Activated naive CD8-positive, alpha-beta T cell treated with anti-CD3 and anti-CD28 coated beads, Interleukin-2, amount 10 ng/mL, durations not matched to agents 7 days and 5 days (primary cell): ENCODE measurements at regions not wholly inside any gene's neighbourhood (a gene's known extent, or its start where the extent isn't known, plus 50 kb on each side); places are given as distances from the start of the nearest gene placed in this dataset.

Experiments
- ATAC-seq: fragments of 150-1000 bp; cut with Tn5 transposase; one replicate; pipeline ENCODE4 v1.10.0; 2021; ENCODE audit warnings: low read depth, moderate library complexity
- POLR2A ChIA-PET: fragments of 350-600 bp; sonication (Branson Sonifier 250); formaldehyde crosslinking; loops from one replicate; lab custom pipeline; 2021; ENCODE audit warnings: antibody characterized with exemption; lab: Charles Lee
- DNase-seq: peaks from one replicate; pipeline ENCODE4 v3.0.0; 2021
- H3K27ac Mint-ChIP-seq: one replicate; pipeline ENCODE4 v1.8.0; 2022; ENCODE audit warnings: mild to moderate bottlenecking, mixed read lengths
- H3K27me3 Mint-ChIP-seq: one replicate; pipeline ENCODE4 v1.8.0; 2022; ENCODE audit warnings: mild to moderate bottlenecking, moderate library complexity, mixed read lengths
- H3K36me3 Mint-ChIP-seq: one replicate; pipeline ENCODE4 v1.8.0; 2021; ENCODE audit warnings: mild to moderate bottlenecking, mixed read lengths
- H3K4me1 Mint-ChIP-seq: one replicate; pipeline ENCODE4 v1.8.0; 2021; ENCODE audit warnings: mixed read lengths
- H3K4me3 Mint-ChIP-seq: one replicate; pipeline ENCODE4 v1.8.0; 2022; ENCODE audit warnings: mild to moderate bottlenecking, moderate library complexity, mixed read lengths
- H3K9me3 Mint-ChIP-seq: one replicate; pipeline ENCODE4 v1.8.0; 2021; ENCODE audit warnings: mixed read lengths

GRCh38 chr16:80324371-80324770, 216.4 kb upstream of the DYNLRB2 start:
- no peak for ATAC-seq
- no peak for DNase-seq
- Mint-ChIP-seq H3K27ac (no peak overlapping the region), H3K27me3 (peaks cover 7% of the 10 kb centered on the region), H3K4me1 (no peaks in the 10 kb centered on the region), H3K36me3 (no peaks in the 10 kb centered on the region), H3K9me3 (no peaks in the 10 kb centered on the region), H3K4me3 (no peak overlapping the region)
- POLR2A ChIA-PET: no interaction called here

- POLR2A ChIA-PET: no interaction called here
- no peak for ATAC-seq
- Mint-ChIP-seq H3K27ac (no peak overlapping the region), H3K27me3 (peaks cover 7% of the 10 kb centered on the region), H3K36me3 (no peaks in the 10 kb centered on the region), H3K9me3 (no peaks in the 10 kb centered on the region), H3K4me3 (no peak overlapping the region), H3K4me1 (no peaks in the 10 kb centered on the region)
- DNase-seq: no peak
Measured at GRCh38 chr16:80323808-80324195, 217.0 kb upstream of the DYNLRB2 start.

- DNase-seq: no peak
- POLR2A ChIA-PET: no interaction called here
- Mint-ChIP-seq H3K9me3 (peaks cover 1% of the 10 kb centered on the region), H3K27ac (no peak overlapping the region), H3K4me1 (no peaks in the 10 kb centered on the region), H3K36me3 (no peaks in the 10 kb centered on the region), H3K4me3 (no peak overlapping the region), H3K27me3 (peaks cover 5% of the 10 kb centered on the region)
- no peak for ATAC-seq
Measured at GRCh38 chr16:80323187-80323807, 217.5 kb upstream of the DYNLRB2 start.

- Mint-ChIP-seq H3K4me3 (no peak overlapping the region), H3K36me3 (no peaks in the 10 kb centered on the region), H3K9me3 (peaks cover 1% of the 10 kb centered on the region), H3K4me1 (no peaks in the 10 kb centered on the region), H3K27ac (no peak overlapping the region), H3K27me3 (peaks cover 9% of the 10 kb centered on the region)
- POLR2A ChIA-PET: no interaction called here
- no peak for DNase-seq
- ATAC-seq: no peak
Measured at GRCh38 chr16:80319181-80319580, 221.6 kb upstream of the DYNLRB2 start.

- H3K27ac Mint-ChIP-seq: no peak overlapping the region
- H3K9me3 Mint-ChIP-seq: peaks cover 1% of the 10 kb centered on the region
- H3K27me3 Mint-ChIP-seq: peaks cover 9% of the 10 kb centered on the region
- ATAC-seq (no peak), DNase-seq (no peak)
- no peaks in the 10 kb centered on the region for H3K4me1 Mint-ChIP-seq
- no peak overlapping the region for H3K4me3 Mint-ChIP-seq
- POLR2A ChIA-PET: no interaction called here
- H3K36me3 Mint-ChIP-seq: no peaks in the 10 kb centered on the region
Measured at GRCh38 chr16:80318107-80318506, 222.7 kb upstream of the DYNLRB2 start.

- Mint-ChIP-seq H3K9me3 (peaks cover 1% of the 10 kb centered on the region), H3K27ac (no peak overlapping the region), H3K4me1 (no peaks in the 10 kb centered on the region), H3K4me3 (no peak overlapping the region), H3K27me3 (peaks cover 9% of the 10 kb centered on the region), H3K36me3 (no peaks in the 10 kb centered on the region)
- no peak for ATAC-seq
- POLR2A ChIA-PET: no interaction called here
- DNase-seq: no peak
Measured at GRCh38 chr16:80317599-80318037, 223.2 kb upstream of the DYNLRB2 start.

GRCh38 chr16:80317116-80317515, 223.7 kb upstream of the DYNLRB2 start:
- no peak for ATAC-seq
- Mint-ChIP-seq H3K36me3 (no peaks in the 10 kb centered on the region), H3K27me3 (peaks cover 9% of the 10 kb centered on the region), H3K9me3 (peaks cover 1% of the 10 kb centered on the region), H3K4me3 (no peak overlapping the region), H3K27ac (no peak overlapping the region), H3K4me1 (no peaks in the 10 kb centered on the region)
- no peak for DNase-seq
- POLR2A ChIA-PET: no interaction called here

GRCh38 chr16:80314042-80314441, 226.8 kb upstream of the DYNLRB2 start:
- Mint-ChIP-seq H3K4me3 (no peak overlapping the region), H3K27ac (no peak overlapping the region), H3K9me3 (peaks cover 1% of the 10 kb centered on the region), H3K36me3 (no peaks in the 10 kb centered on the region), H3K4me1 (no peaks in the 10 kb centered on the region), H3K27me3 (peaks cover 6% of the 10 kb centered on the region)
- ATAC-seq (no peak), DNase-seq (no peak)
- POLR2A ChIA-PET: no interaction called here

GRCh38 chr16:80309178-80309577, 231.6 kb upstream of the DYNLRB2 start:
- no peak overlapping the region for H3K27ac Mint-ChIP-seq
- ATAC-seq: no peak
- H3K4me3 Mint-ChIP-seq: no peak overlapping the region
- POLR2A ChIA-PET: no interaction called here
- H3K36me3 Mint-ChIP-seq: no peaks in the 10 kb centered on the region
- no peaks in the 10 kb centered on the region for H3K4me1 Mint-ChIP-seq
- peaks cover 4% of the 10 kb centered on the region for H3K27me3 Mint-ChIP-seq
- H3K9me3 Mint-ChIP-seq: no peaks in the 10 kb centered on the region
- DNase-seq: no peak

GRCh38 chr16:80305410-80305809, 235.4 kb upstream of the DYNLRB2 start:
- ATAC-seq (no peak), DNase-seq (no peak)
- Mint-ChIP-seq H3K4me1 (no peaks in the 10 kb centered on the region), H3K4me3 (no peak overlapping the region), H3K36me3 (no peaks in the 10 kb centered on the region), H3K9me3 (no peaks in the 10 kb centered on the region), H3K27ac (no peak overlapping the region), H3K27me3 (peaks cover 4% of the 10 kb centered on the region)
- POLR2A ChIA-PET: no interaction called here

- ATAC-seq (no peak), DNase-seq (no peak)
- Mint-ChIP-seq H3K27me3 (peaks cover 4% of the 10 kb centered on the region), H3K9me3 (no peaks in the 10 kb centered on the region), H3K27ac (no peak overlapping the region), H3K4me3 (no peak overlapping the region), H3K4me1 (no peaks in the 10 kb centered on the region), H3K36me3 (no peaks in the 10 kb centered on the region)
- POLR2A ChIA-PET: no interaction called here
Measured at GRCh38 chr16:80303691-80304090, 237.1 kb upstream of the DYNLRB2 start.

- POLR2A ChIA-PET: no interaction called here
- Mint-ChIP-seq H3K27me3 (peaks cover 5% of the 10 kb centered on the region), H3K9me3 (no peaks in the 10 kb centered on the region), H3K36me3 (no peaks in the 10 kb centered on the region), H3K4me1 (no peaks in the 10 kb centered on the region), H3K27ac (no peak overlapping the region), H3K4me3 (no peak overlapping the region)
- DNase-seq (no peak), ATAC-seq (no peak)
Measured at GRCh38 chr16:80300876-80301275, 239.9 kb upstream of the DYNLRB2 start.

- H3K4me3 Mint-ChIP-seq: no peak overlapping the region
- POLR2A ChIA-PET: no interaction called here
- H3K27ac Mint-ChIP-seq: no peak overlapping the region
- H3K9me3 Mint-ChIP-seq: peaks cover 3% of the 10 kb centered on the region
- H3K4me1 Mint-ChIP-seq: no peaks in the 10 kb centered on the region
- ATAC-seq (no peak), DNase-seq (no peak)
- no peaks in the 10 kb centered on the region for H3K36me3 Mint-ChIP-seq
- H3K27me3 Mint-ChIP-seq: peaks cover 5% of the 10 kb centered on the region
Measured at GRCh38 chr16:80300456-80300855, 240.3 kb upstream of the DYNLRB2 start.

- POLR2A ChIA-PET: no interaction called here
- Mint-ChIP-seq H3K4me3 (no peak overlapping the region), H3K9me3 (peaks cover 3% of the 10 kb centered on the region), H3K27ac (no peak overlapping the region), H3K4me1 (no peaks in the 10 kb centered on the region), H3K36me3 (no peaks in the 10 kb centered on the region), H3K27me3 (peaks cover 2% of the 10 kb centered on the region)
- no peak for DNase-seq
- no peak for ATAC-seq
Measured at GRCh38 chr16:80299416-80299815, 241.4 kb upstream of the DYNLRB2 start.

GRCh38 chr16:80298676-80299075, 242.1 kb upstream of the DYNLRB2 start:
- H3K4me3 Mint-ChIP-seq: no peak overlapping the region
- ATAC-seq (no peak), DNase-seq (no peak)
- H3K27ac Mint-ChIP-seq: no peak overlapping the region
- peaks cover 3% of the 10 kb centered on the region for H3K9me3 Mint-ChIP-seq
- no peaks in the 10 kb centered on the region for H3K4me1 Mint-ChIP-seq
- POLR2A ChIA-PET: no interaction called here
- peaks cover 2% of the 10 kb centered on the region for H3K27me3 Mint-ChIP-seq
- H3K36me3 Mint-ChIP-seq: no peaks in the 10 kb centered on the region
